SJSA1 (cell line): ENCODE measurements at regions not wholly inside any gene's neighbourhood (a gene's known extent, or its start where the extent isn't known, plus 50 kb on each side); places are given as distances from the start of the nearest gene placed in this dataset.
"Not testable (repeated sequence)": the region's sequence is repeated elsewhere in the genome, so short reads cannot be mapped to it uniquely, and the experiment has no call there.

Source experiments
- DNase-seq, 2 experiments: peaks; one replicate each; pipeline ENCODE4 v3.0.0-alpha.2; 2015 to 2020; ENCODE audit warnings: low spot score in 2 of 2, low read depth in 1 of 2
- H3K27ac ChIP-seq: fragments of 250-450 bp; sonication (Bioruptor Pico); 2 replicates; pipeline ENCODE4 v1.5.1; 2020; ENCODE audit warnings: mild to moderate bottlenecking, moderate library complexity
- H3K27me3 ChIP-seq: fragments of 250-450 bp; sonication (Bioruptor Pico); replicated peaks from 2 replicates; pipeline ENCODE4 v1.5.1; 2020; ENCODE audit warnings: mild to moderate bottlenecking, moderate library complexity
- H3K36me3 ChIP-seq: fragments of 250-450 bp; sonication (Bioruptor Pico); 2 replicates; pipeline ENCODE4 v1.5.1; 2020; ENCODE audit warnings: mild to moderate bottlenecking
- H3K4me1 ChIP-seq: fragments of 250-450 bp; sonication (Bioruptor Pico); replicated peaks from 2 replicates; pipeline ENCODE4 v1.6.1; 2021; ENCODE audit warnings: mild to moderate bottlenecking
- H3K4me3 ChIP-seq: fragments of 250-450 bp; sonication (Bioruptor Pico); 2 replicates; pipeline ENCODE4 v1.5.1; 2020; ENCODE audit warnings: mild to moderate bottlenecking
- H3K9me3 ChIP-seq: fragments of 250-450 bp; sonication (Bioruptor Pico); replicated peaks from 2 replicates; pipeline ENCODE4 v1.5.1; 2020; ENCODE audit warnings: mild to moderate bottlenecking

DNA sequence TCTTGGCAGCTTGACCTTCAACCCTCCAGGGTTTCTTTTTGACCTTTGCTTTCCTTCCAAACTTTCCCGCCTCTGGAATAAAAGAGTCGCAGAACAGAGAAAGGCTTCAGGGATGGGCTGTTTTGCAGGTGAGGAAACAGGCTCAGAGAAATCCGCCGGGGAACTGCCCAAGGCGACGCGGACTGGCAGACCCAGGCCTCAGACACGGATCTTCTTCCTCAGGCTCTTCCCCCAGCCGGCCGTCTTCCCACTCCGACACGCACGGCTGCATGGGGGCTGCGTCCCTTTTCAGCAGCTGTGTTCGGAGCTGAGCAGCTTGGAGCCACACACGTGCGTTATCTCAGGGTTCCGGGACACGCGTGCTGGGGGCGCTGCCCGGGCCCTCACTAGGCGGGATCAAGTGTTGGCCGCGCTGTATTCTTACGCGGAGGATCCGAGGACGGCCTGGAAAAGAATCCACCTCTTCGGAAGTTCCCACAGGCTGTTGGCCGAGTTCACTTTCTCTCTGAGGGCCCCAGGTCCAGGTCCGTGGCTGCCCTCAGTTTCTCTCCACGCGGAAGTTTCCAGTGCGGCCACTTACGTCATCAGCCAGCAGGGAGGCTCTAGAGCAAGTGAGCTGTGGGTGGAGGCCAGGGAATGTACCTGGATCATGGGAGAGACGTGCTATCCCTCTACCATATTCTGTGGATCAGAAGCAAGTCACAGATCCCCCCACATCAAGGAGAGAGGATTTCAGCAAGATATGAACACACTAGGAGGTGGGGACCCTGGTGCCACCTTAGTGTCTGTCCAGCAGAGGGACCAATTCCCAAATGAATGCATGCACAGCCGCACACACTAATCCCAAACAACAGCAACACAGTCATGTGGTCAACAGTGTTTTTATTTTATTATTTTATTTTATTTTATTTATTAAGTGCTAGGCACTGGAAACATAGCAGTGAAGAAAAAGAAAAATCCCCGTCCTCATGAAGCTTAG is 100.4 kb downstream of the ING1 start:
- no peaks in the 10 kb centered on the region for H3K36me3 ChIP-seq
- H3K4me3 ChIP-seq = no peak overlapping the region
- no peak overlapping the region for H3K27ac ChIP-seq
- peaks cover 36% of the 10 kb centered on the region for H3K27me3 ChIP-seq
- peak in 1 of 2 experiments; percentile 69 for DNase-seq
- H3K4me1 ChIP-seq = no peaks in the 10 kb centered on the region
- H3K9me3 ChIP-seq = no peaks in the 10 kb centered on the region

DNA sequence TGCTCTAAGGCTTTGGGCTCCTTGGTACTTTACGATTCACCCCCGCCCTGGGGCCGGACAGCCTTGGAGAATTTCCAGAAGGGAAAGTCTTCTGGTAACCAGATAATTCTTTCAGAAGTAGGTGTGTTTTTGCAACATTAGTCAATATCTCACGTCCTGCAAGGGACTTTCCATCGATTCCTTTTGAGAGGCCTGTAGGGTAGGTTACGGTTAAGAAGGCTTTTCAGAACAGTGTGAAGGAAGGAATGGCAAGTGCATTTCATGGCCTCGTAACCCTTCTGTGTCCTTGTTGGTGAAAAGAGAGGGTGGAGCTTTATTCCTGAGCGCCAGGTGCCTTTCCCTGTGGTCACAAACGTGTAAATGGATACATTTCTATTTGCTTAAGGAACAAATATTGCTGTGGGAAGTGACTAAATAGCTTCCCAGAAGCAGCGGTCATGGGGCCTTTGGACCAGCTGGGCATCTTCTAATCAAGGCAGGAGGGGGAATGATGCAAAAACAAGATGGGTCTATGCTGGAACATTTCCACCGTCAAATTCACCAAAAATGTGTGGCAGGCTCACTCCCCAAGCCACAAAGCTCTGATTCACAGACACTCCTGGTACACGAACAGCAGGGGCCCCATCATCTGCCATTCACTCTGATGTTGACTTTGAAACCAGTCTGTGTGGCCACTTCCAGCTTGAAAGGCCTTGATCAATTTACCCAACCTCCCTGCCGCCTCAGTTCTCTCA is 99.2 kb downstream of the ANKRD10 start:
- Histone ChIP-seq H3K27ac (no peak overlapping the region), H3K9me3 (no peaks in the 10 kb centered on the region), H3K4me3 (no peak overlapping the region), H3K4me1 (peaks cover 6% of the 10 kb centered on the region; the same call in 1 of the 2 replicates), H3K27me3 (peaks cover 21% of the 10 kb centered on the region), H3K36me3 (no peaks in the 10 kb centered on the region)
- DNase-seq = peak in 1 of 2 experiments; percentile 52

DNA sequence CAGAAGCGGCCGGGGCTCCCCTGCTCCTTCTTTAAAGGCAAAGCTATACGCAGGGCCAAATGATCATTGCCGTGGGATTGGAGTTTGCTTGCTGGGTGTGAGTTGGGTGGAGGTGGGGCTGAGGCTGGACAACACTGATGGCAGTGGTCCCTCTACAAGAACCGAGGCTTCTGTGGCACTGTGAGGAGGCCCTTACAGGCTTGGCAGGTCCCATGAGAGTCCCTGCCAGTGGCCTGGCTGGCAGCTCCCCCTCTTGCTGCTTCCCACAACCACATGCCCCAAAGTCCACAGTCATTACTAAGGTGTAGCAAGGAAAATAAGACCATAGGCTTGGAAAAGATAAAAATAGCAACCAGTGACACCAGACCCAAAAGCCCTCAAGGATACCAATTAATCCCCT is 98.4 kb downstream of the ANKRD10 start:
- Histone ChIP-seq H3K9me3 (no peaks in the 10 kb centered on the region), H3K4me3 (no peak overlapping the region), H3K27ac (no peak overlapping the region), H3K4me1 (peaks cover 6% of the 10 kb centered on the region; the same call in 1 of the 2 replicates), H3K36me3 (no peaks in the 10 kb centered on the region), H3K27me3 (peaks cover 12% of the 10 kb centered on the region)
- DNase-seq = peak in 1 of 2 experiments; percentile 62

DNA sequence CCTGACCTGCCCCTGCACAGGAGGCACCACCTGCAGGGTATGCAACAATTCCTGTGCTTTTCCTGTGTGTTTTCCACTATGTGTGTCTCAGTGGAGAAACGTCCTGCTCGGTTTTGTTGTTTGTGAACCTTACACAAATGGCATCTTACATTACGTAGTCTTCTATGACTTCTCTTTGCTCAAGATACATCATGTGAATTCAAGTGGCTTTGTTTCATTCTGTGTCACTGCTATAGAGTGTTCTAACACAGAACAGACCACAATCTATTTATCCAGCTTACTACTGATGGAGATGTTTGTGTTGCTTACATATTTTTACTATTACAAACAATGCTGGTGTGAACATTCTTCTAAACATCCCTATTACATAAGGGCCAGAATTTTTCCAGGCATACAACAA is 97.7 kb downstream of the ANKRD10 start:
- H3K36me3 ChIP-seq = no peaks in the 10 kb centered on the region
- peak in 1 of 2 experiments; percentile 45 for DNase-seq
- no peaks in the 10 kb centered on the region for H3K9me3 ChIP-seq
- H3K4me1 ChIP-seq = peaks cover 6% of the 10 kb centered on the region; the same call in 1 of the 2 replicates
- H3K27me3 ChIP-seq = peaks cover 6% of the 10 kb centered on the region; the same call in 1 of the 2 replicates
- H3K4me3 ChIP-seq = no peak overlapping the region
- H3K27ac ChIP-seq = no peak overlapping the region

DNA sequence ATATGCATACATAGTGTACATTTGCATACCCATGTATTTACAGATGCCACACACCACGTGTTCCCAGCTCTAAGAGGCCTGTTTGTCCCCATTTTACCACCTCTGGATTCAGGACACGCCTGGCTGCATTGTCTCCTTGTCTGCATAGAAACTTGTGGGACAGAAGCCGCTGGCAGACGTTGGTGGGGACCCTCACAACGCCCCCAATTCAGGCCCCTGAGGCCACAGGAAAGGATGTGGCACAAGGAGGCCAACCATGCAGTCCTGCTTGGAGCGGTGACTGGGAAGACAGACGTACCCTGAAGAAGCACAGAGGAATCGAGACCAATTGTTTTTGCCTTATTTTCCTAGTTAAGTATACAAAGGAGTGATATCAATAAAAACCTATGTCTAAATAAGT is 96.1 kb downstream of the ANKRD10 start:
- Histone ChIP-seq H3K27me3 (peaks cover 6% of the 10 kb centered on the region; the same call in 1 of the 2 replicates), H3K4me1 (peaks cover 6% of the 10 kb centered on the region; the same call in 1 of the 2 replicates), H3K36me3 (no peaks in the 10 kb centered on the region), H3K4me3 (no peak overlapping the region), H3K27ac (no peak overlapping the region), H3K9me3 (no peaks in the 10 kb centered on the region)
- DNase-seq = peak in 1 of 2 experiments; percentile 56

DNA sequence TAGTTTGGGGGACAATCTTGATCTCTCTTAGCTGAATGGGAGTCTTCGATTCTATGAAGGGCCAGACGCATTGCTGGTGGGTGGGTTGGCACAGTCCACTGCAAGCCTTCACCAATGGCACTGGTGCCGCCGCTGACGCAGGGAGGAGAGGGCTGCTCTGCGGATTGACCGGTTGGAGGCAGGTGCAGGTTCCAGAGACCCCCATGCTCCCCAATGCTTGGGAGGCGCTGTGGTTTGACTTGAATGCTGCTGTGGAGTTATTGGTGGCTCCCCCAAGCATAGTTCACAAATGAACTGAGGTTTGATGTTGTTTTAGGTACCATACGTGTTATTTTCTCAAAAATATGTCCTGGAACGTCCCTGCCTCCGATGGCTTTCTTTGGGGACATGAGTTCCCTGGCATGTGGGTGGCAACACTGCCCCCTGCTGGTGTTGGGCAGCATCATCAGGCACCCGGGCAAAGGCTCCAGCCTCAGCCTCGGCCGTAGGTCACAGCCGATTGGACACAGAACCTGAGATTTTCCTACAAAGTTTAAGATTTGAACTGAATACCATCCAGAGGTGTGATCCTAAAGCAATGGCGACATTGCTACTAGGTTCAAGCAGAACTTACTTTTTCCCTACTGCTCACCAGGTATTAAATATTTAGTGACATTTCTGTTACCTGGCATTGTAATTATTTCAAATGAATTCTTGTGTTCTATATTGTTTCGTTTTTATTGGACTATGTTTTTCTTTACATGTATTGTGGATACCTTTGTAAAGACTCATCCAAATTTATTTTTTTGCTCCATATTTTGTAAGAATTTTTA is 95.5 kb downstream of the ANKRD10 start:
- Histone ChIP-seq H3K4me3 (no peak overlapping the region), H3K4me1 (peaks cover 6% of the 10 kb centered on the region; the same call in 1 of the 2 replicates), H3K36me3 (no peaks in the 10 kb centered on the region), H3K27ac (no peak overlapping the region), H3K9me3 (no peaks in the 10 kb centered on the region; the same call in 1 of the 2 replicates), H3K27me3 (peaks cover 10% of the 10 kb centered on the region)
- peak; percentile 87 to 93 for DNase-seq

DNA sequence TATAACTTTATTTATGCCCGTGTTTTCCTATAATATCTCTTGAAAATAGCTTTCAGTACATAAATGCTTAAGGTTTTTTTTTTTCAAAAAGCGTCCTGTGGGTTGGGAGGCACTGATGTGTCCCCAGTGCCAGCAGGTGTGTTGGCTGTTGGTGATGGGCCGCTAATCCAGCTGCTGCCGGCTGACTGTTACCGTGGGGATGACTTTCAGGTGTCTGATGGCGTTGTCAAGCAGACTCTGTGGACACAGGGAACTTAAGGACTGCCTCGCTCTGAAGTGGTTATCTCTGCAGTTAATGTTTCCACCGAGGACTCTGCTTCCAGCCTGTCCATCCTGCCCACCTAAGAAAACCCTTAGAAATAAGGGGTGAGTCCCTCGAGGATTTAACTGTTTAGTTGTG is 94.5 kb downstream of the ANKRD10 start:
- DNase-seq = no peak
- no peaks in the 10 kb centered on the region; the same call in 1 of the 2 replicates for H3K9me3 ChIP-seq

DNA sequence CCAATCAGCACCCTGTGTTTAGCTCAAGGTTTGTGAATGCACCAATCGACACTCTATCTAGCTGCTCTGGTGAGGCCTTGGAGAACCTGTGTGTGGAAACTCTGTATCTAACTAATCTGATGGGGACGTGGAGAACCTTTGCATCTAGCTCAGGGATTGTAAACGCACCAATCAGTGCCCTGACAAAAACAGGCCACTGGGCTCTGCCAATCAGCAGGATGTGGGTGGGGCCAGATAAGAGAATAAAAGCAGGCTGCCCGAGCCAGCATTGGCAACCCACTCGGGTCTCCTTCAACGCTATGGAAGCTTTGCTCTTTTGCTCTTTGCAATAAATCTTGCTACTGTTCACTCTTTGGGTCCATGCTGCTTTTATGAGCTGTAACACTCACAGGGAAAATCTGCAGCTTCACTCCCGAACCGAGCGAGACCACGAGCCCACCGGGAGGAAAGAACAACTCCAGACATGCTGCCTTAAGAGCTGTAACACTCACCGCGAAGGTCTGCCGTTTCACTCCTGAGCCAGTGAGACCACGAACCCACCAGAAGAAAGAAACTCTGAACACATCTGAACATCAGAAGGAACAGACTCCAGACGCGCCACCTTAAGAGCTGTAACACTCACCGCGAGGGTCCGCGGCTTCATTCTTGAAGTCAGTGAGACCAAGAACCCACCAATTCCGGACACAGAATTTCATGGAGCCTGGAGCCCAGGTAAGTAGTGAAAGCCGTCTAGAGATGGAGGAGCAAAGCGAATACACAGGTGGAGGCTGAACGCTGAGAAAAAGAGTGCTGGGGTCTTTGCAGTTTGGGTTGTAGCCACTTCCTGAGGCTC is 92.8 kb downstream of the ANKRD10 start:
- not testable (repeated sequence) for H3K9me3 ChIP-seq, H3K36me3 ChIP-seq, H3K4me1 ChIP-seq, H3K4me3 ChIP-seq, H3K27ac ChIP-seq
- DNase-seq = peak in 1 of 2 experiments; percentile 52
- H3K27me3 ChIP-seq = peaks cover 12% of the 10 kb centered on the region

More for the DNA sequence above, 94.5 kb downstream of the ANKRD10 start:
- H3K27ac ChIP-seq = no peak overlapping the region
- peaks cover 12% of the 10 kb centered on the region for H3K27me3 ChIP-seq
- no peak overlapping the region for H3K4me3 ChIP-seq
- no peaks in the 10 kb centered on the region for H3K36me3 ChIP-seq
- peaks cover 6% of the 10 kb centered on the region; the same call in 1 of the 2 replicates for H3K4me1 ChIP-seq

DNA sequence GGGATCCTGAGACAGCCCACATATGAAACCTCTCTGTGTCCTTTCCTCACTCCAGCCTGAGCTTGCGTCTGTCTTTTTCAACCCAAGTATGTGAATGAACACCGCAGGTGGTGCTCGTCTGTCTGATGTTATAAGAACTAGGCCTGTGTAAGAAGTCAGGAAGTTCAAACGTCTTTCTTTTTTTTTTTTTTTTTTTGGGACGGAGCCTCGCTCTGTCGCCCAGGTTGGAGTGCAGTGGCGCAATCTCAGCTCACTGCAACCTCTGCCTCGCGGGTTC is 92.3 kb downstream of the ANKRD10 start:
- peaks cover 8% of the 10 kb centered on the region for H3K9me3 ChIP-seq
- DNase-seq = no peak
- H3K4me1 ChIP-seq = peaks cover 6% of the 10 kb centered on the region; the same call in 1 of the 2 replicates
- peaks cover 7% of the 10 kb centered on the region for H3K27me3 ChIP-seq
- H3K4me3 ChIP-seq = no peak overlapping the region
- no peaks in the 10 kb centered on the region for H3K36me3 ChIP-seq
- H3K27ac ChIP-seq = no peak overlapping the region

DNA sequence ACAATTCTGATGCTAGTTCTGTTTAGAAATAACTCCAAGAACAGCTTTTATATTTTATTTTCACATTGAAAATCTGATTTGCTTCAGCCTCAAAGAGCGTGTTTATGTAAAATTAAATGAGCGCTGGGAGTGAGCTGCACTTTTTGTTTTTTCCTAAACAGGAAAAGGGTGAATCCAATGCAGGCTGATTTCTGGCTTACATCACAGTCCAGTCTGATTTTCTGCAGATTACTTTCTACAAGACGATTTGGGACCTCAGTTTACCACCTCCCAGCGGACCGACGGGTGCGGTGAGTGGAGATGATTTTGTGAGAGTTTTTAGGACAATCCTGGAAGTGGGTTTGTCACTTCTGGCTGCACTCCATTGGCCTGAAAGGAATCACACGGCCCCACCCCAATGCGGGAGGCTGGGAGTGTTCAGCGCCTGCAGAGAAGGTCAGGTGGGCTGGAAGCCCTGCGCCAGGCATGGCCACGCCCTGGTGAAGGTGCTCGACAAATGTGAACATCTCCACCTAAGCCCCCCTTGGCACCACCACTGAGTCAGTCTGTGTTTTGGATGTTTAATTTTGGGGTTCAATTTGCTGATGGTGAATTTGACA is 90.1 kb downstream of the ANKRD10 start:
- Histone ChIP-seq H3K36me3 (no peaks in the 10 kb centered on the region), H3K27me3 (peaks cover 6% of the 10 kb centered on the region; the same call in 1 of the 2 replicates), H3K4me1 (no peaks in the 10 kb centered on the region), H3K27ac (no peak overlapping the region), H3K4me3 (no peak overlapping the region), H3K9me3 (peaks cover 8% of the 10 kb centered on the region)
- DNase-seq = peak in 1 of 2 experiments; percentile 60

DNA sequence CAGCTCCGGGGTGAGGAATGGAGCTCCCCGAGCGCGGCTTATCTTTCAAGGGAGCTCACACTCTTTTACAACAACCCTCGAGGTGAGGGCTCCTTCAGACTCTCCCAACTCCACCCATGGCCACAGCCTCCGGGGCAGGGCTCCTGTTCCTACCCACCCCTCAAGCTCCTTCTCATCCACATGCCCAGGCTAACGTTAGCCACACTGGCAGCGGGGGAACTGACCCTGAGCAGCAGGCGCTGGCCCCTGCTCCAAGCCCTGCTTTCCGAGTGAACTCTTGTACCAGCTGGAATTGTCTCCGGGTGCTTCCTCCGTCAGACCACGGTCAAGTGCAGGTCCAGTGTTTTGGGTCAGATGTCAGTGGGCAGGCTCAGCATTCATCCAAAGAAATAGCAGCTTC is 89.4 kb downstream of the ANKRD10 start:
- Histone ChIP-seq H3K36me3 (no peaks in the 10 kb centered on the region), H3K4me1 (no peaks in the 10 kb centered on the region), H3K4me3 (no peak overlapping the region), H3K27me3 (peaks cover 9% of the 10 kb centered on the region; the same call in 1 of the 2 replicates), H3K27ac (no peak overlapping the region), H3K9me3 (peaks cover 8% of the 10 kb centered on the region)
- peak in 1 of 2 experiments; percentile 69 for DNase-seq

DNA sequence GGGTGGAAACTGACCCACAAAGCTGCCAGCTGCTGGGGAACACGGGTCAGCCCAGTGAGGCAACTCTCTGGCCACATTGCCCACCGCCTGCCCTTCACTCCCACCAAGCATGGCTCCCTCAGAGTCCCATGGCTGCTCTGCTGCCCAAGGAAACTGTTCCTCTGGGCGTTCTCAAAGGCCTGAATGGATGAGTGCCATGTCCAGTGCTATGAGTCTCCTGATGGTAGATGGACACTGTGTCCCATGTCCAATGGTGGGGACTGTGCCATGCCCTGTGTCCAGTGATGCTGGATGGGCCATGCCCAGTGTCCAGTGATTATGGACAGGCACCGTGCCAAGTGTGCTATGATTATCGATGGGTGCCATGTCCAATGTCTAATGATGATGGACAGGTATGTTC is 88.8 kb downstream of the ANKRD10 start:
- H3K27ac ChIP-seq = no peak overlapping the region
- peaks cover 8% of the 10 kb centered on the region for H3K9me3 ChIP-seq
- H3K36me3 ChIP-seq = no peaks in the 10 kb centered on the region
- H3K4me1 ChIP-seq = no peaks in the 10 kb centered on the region
- peak in 1 of 2 experiments; percentile 57 for DNase-seq
- H3K4me3 ChIP-seq = no peak overlapping the region
- peaks cover 10% of the 10 kb centered on the region; the same call in 1 of the 2 replicates for H3K27me3 ChIP-seq
